ENCODE measurements at regions not wholly inside any gene's neighbourhood (a gene's known extent, or its start where the extent isn't known, plus 50 kb on each side); places are given as distances from the start of the nearest gene placed in this dataset.

- TF ChIP-seq CSDC2 (CRISPR knock-in tag; IDR thresholded peaks at IDR 0.05): no peak
- no peak for TF ChIP-seq CSRNP3 (CRISPR knock-in tag; IDR thresholded peaks at IDR 0.05)
- TF ChIP-seq PATZ1 (CRISPR knock-in tag; IDR thresholded peaks at IDR 0.05; ENCODE audit: borderline replicate concordance): no peak
- TF ChIP-seq GLIS3 (CRISPR knock-in tag; IDR thresholded peaks at IDR 0.05): no peak
- no peak for TF ChIP-seq OSR1 (CRISPR knock-in tag; IDR thresholded peaks at IDR 0.05)
- TF ChIP-seq TCF4 (CRISPR knock-in tag; IDR thresholded peaks at IDR 0.05; ENCODE audit: borderline replicate concordance): no peak
- TF ChIP-seq ZNF70 (CRISPR knock-in tag; IDR thresholded peaks at IDR 0.05): no peak
- TF ChIP-seq ZNF8 (CRISPR knock-in tag; IDR thresholded peaks at IDR 0.05): no peak
- TF ChIP-seq TOX (CRISPR knock-in tag; IDR thresholded peaks at IDR 0.05; ENCODE audit: borderline replicate concordance): no peak
- no peak for TF ChIP-seq ARNTL (CRISPR knock-in tag; IDR thresholded peaks at IDR 0.05; ENCODE audit: borderline replicate concordance, low read depth)
- TF ChIP-seq ZNF565 (CRISPR knock-in tag; conservative IDR thresholded peaks at IDR 0.05; ENCODE audit: low read depth): no peak
- TF ChIP-seq ISL1 (CRISPR knock-in tag; IDR thresholded peaks at IDR 0.05): no peak
- no peak for TF ChIP-seq ESRRG (CRISPR knock-in tag; IDR thresholded peaks at IDR 0.05)
- no peak for TF ChIP-seq POU6F1 (CRISPR knock-in tag; IDR thresholded peaks at IDR 0.05; ENCODE audit: borderline replicate concordance, low read depth)
- TF ChIP-seq BACH2 (CRISPR knock-in tag; IDR thresholded peaks at IDR 0.05; ENCODE audit: borderline replicate concordance): no peak
- no peak for ATAC-seq
Measured at GRCh38 chr22:27370269-27370668, 431.3 kb downstream of the MN1 start.

GRCh38 chr22:27370987-27371386 lies 430.6 kb downstream of the MN1 start:
- no peak for ATAC-seq
- TF ChIP-seq ZNF565 (CRISPR knock-in tag; conservative IDR thresholded peaks at IDR 0.05; ENCODE audit: low read depth): no peak

- TF ChIP-seq GLIS3 (CRISPR knock-in tag; IDR thresholded peaks at IDR 0.05) (no peak), ARNTL (CRISPR knock-in tag; IDR thresholded peaks at IDR 0.05; ENCODE audit: borderline replicate concordance, low read depth) (no peak), CSDC2 (CRISPR knock-in tag; IDR thresholded peaks at IDR 0.05) (no peak), ZC3H10 (CRISPR knock-in tag; IDR thresholded peaks at IDR 0.05) (no peak)
- ATAC-seq: no peak
Measured at GRCh38 chr22:27372364-27372763, 429.2 kb downstream of the MN1 start.

GRCh38 chr22:27372969-27373670 lies 428.4 kb downstream of the MN1 start:
- no peak for TF ChIP-seq PATZ1 (CRISPR knock-in tag; IDR thresholded peaks at IDR 0.05; ENCODE audit: borderline replicate concordance)
- TF ChIP-seq ZNF70 (CRISPR knock-in tag; IDR thresholded peaks at IDR 0.05): no peak
- TF ChIP-seq POU6F1 (CRISPR knock-in tag; IDR thresholded peaks at IDR 0.05; ENCODE audit: borderline replicate concordance, low read depth): no peak
- no peak for TF ChIP-seq ZFP30 (CRISPR knock-in tag; IDR thresholded peaks at IDR 0.05)
- TF ChIP-seq ARNTL (CRISPR knock-in tag; IDR thresholded peaks at IDR 0.05; ENCODE audit: borderline replicate concordance, low read depth): no peak
- TF ChIP-seq TSHZ2 (CRISPR knock-in tag; IDR thresholded peaks at IDR 0.05): no peak
- TF ChIP-seq ISL1 (CRISPR knock-in tag; IDR thresholded peaks at IDR 0.05): no peak
- no peak for TF ChIP-seq ZNF565 (CRISPR knock-in tag; conservative IDR thresholded peaks at IDR 0.05; ENCODE audit: low read depth)
- no peak for TF ChIP-seq OSR1 (CRISPR knock-in tag; IDR thresholded peaks at IDR 0.05)
- TF ChIP-seq CREB5 (CRISPR knock-in tag; IDR thresholded peaks at IDR 0.05; ENCODE audit: low read depth): no peak
- no peak for ATAC-seq
